ENCODE measurements at regions not wholly inside any gene's neighbourhood (a gene's known extent, or its start where the extent isn't known, plus 50 kb on each side); places are given as distances from the start of the nearest gene placed in this dataset.
"Not testable (repeated sequence)": the region's sequence is repeated elsewhere in the genome, so short reads cannot be mapped to it uniquely, and the experiment has no call there.

DNA sequence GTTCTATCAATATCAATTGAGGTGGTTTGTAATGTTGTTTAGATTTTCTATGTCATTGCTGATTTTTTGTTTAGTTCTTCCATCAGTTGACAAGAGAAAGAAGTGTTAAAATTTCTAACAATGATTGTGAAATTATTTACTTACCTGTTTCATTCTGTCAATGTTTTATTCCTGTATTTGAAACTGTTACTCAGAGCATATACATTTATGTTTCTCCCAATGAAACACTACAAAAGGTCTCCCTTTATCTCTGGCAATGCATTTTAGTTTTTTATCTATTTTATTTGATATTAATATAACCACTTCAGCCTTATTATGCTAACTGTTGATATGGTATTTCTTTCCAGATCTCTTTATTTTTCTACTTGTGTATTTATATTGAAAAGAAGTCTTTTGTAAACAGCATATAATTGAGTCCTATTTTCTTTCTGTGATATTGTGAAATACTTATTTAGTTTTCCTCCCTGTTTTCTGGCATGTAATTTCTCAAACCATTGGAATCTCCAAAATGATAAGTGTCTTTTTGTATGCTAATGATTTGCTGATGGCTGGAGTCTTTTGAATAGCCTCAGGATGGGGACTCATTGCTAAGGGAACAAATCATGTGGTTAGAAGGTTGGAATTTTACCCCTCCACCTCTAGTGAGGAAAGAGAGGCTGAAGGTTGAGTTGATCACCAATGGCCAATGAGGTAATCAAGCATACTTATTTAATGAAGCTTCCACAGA is 122.0 kb downstream of the ADSS2 start:
- Histone ChIP-seq H3K36me3 (no peaks in the 10 kb centered on the region), H3K4me3 (no peak overlapping the region), H3K4me1 (peaks cover 0 to 8% (median under 1%) of the 10 kb centered on the region in 4 donors), H3K27ac (replicated peaks in 1 of 4) (no peak overlapping the region), H3K27me3 (no peaks in the 10 kb centered on the region), H3K9me3 (no peaks in the 10 kb centered on the region)
- no peak for DNase-seq (ENCODE audit: extremely low spot score)
- intact Hi-C loops (cut with DNase I), result no loop called here
- TF ChIP-seq POLR2AphosphoS5 (IDR thresholded peaks at IDR 0.05) (no peak), POLR2A (IDR thresholded peaks at IDR 0.05; ENCODE audit: low read depth) (no peak), EP300 (IDR thresholded peaks at IDR 0.05) (no peak), CTCF (IDR thresholded peaks at IDR 0.05) (no peak)

DNA sequence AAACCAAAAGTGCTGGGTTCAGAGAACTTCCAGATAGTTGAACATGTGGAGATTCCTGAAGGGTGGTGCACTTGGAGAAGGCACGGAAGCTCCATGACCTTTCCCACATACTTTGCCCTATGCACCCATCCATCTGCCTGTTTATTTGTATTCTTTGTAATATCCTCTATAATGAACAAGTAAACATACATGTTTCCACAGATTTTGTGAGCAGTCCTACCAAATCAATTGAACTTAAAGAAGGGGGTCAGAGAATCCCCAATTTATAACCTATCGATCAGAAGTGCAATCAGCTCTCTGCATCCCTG is 121.4 kb downstream of the ADSS2 start:
- peaks cover 0 to 3% (median 0%) of the 10 kb centered on the region in 4 donors for H3K4me1 ChIP-seq
- DNase-seq (ENCODE audit: extremely low spot score), result no peak
- H3K4me3 ChIP-seq, result no peak overlapping the region
- TF ChIP-seq CTCF (IDR thresholded peaks at IDR 0.05), result no peak
- no peak for TF ChIP-seq POLR2A (IDR thresholded peaks at IDR 0.05; ENCODE audit: low read depth)
- TF ChIP-seq EP300 (IDR thresholded peaks at IDR 0.05), result no peak
- TF ChIP-seq POLR2AphosphoS5 (IDR thresholded peaks at IDR 0.05), result no peak
- no peak overlapping the region for H3K27ac ChIP-seq (replicated peaks in 1 of 4)
- no peaks in the 10 kb centered on the region for H3K36me3 ChIP-seq
- 85% methylated on average over 2 of the region's 2 CpGs for WGBS
- H3K27me3 ChIP-seq, result no peaks in the 10 kb centered on the region
- H3K9me3 ChIP-seq, result no peaks in the 10 kb centered on the region
- intact Hi-C loops (cut with DNase I), result no loop called here

- 84% methylated on average over 2 of the region's 2 CpGs for WGBS
- H3K4me3 ChIP-seq; H3K4me1 ChIP-seq; H3K9me3 ChIP-seq; H3K27ac ChIP-seq (replicated peaks in 1 of 4); intact Hi-C loops (cut with DNase I); DNase-seq (ENCODE audit: extremely low spot score); H3K36me3 ChIP-seq; H3K27me3 ChIP-seq: not testable (repeated sequence)
These were observed 118.9 kb downstream of the ADSS2 start for GRCh38 chr1:244332761-244333160.

GRCh38 chr1:244334315-244334714 is 117.4 kb downstream of the ADSS2 start:
- H3K4me1 ChIP-seq; DNase-seq (ENCODE audit: extremely low spot score); H3K9me3 ChIP-seq; H3K4me3 ChIP-seq; H3K27ac ChIP-seq (replicated peaks in 1 of 4); intact Hi-C loops (cut with DNase I); H3K27me3 ChIP-seq; H3K36me3 ChIP-seq: not testable (repeated sequence)
- WGBS, result 95% methylated on average over 2 of the region's 2 CpGs

DNA sequence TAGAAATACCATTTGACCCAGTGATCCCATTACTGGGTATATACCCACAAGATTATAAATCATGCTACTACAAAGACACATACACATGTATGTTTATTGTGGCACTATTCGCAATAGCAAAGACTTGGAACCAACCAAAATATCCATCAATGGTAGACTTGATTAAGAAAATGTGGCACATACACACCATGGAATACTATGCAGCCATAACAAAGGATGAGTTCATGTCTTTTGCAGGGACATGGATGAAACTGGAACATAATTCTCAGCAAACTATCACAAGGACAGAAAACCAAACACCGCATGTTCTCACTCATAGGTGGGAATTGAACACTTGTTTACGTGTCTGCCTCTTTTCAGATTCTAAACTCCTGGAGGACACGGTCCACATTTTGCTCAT is 116.9 kb downstream of the ADSS2 start:
- H3K4me3 ChIP-seq; intact Hi-C loops (cut with DNase I); H3K27ac ChIP-seq (replicated peaks in 1 of 4); H3K4me1 ChIP-seq; H3K36me3 ChIP-seq; H3K27me3 ChIP-seq; H3K9me3 ChIP-seq; DNase-seq (ENCODE audit: extremely low spot score): not testable (repeated sequence)
- 96% methylated on average over 4 of the region's 4 CpGs for WGBS

DNA sequence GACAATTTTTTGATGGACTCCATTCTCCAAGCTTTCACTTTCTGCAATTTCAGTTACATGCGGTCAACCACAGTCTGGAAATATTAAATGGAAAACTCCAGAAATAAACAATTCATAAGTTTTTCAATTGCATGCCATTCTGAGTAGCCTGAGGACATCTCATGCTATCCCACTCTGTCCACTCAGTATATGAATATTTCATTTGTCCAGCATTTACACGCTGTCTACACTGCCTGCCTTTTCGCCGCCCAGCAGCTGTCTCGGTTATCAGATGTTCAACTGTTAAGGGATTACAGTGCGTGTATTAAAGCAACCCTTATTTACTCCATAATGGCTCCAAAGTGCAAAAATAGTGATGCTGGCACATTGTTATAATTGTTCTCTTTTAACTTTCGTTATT is 116.3 kb downstream of the ADSS2 start:
- Histone ChIP-seq H3K4me3 (no peak overlapping the region), H3K9me3 (no peaks in the 10 kb centered on the region), H3K27me3 (no peaks in the 10 kb centered on the region), H3K36me3 (no peaks in the 10 kb centered on the region), H3K4me1 (no peaks in the 10 kb centered on the region), H3K27ac (replicated peaks in 1 of 4) (no peak overlapping the region)
- WGBS, result 80% methylated on average over 7 of the region's 7 CpGs
- intact Hi-C loops (cut with DNase I), result no loop called here
- TF ChIP-seq CTCF (IDR thresholded peaks at IDR 0.05) (no peak), POLR2AphosphoS5 (IDR thresholded peaks at IDR 0.05) (no peak), POLR2A (IDR thresholded peaks at IDR 0.05; ENCODE audit: low read depth) (no peak), EP300 (IDR thresholded peaks at IDR 0.05) (no peak)
- no peak for DNase-seq (ENCODE audit: extremely low spot score)

All from esophagus muscularis mucosa (tissue), 4 donors.